ENCODE measurements at regions not wholly inside any gene's neighbourhood (a gene's known extent, or its start where the extent isn't known, plus 50 kb on each side); places are given as distances from the start of the nearest gene placed in this dataset.

DNA sequence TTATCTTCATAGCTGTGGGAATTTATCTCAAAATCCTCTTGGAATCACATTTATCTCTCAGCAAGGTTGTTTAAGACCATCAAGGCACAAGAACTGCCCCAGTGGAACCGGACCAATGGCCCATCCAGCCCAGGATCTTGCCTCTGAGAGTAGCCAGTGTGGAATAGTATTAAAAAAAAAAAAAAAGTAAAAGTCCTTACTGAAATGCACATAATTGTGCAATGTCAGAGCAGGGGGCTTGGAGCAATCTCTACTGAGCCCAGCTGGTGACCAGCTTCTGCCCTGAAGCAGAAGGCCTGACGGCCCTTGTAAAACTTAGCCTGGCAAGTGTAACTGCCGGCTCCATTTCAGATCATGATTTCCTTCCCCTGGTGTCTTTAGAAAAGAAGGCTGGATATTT is 355.6 kb upstream of the PIK3C3 start:
- WGBS: 66% methylated on average over 3 of the region's 3 CpGs
- no peaks in the 10 kb centered on the region for H3K27me3 ChIP-seq

DNA sequence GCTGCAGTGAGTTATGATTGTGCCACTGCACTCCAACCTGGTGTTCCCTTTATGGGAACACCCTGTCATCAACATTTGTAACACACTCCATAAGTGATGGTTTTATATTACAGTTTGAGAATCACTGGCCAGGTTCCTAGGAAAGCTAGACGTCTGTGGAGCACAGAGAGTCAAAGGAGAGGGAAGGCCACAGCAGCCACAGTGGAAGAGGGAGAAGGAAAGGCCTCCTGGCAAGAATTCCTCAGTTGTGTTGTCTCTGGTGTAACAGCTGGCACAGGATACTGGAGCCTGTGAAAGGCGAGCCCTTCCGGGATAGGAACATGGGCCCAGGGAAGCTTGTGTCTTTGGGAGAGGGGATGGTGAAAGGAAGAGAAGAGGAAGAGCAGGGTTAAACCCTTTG is 360.5 kb upstream of the PIK3C3 start:
- DNase-seq (ENCODE audit: low spot score in 2 of 2): no peak
- H3K9me3 ChIP-seq: no peaks in the 10 kb centered on the region
- TF ChIP-seq POLR2A (IDR thresholded peaks at IDR 0.05) (no peak), CTCF (IDR thresholded peaks at IDR 0.05) (no peak), EP300 (IDR thresholded peaks at IDR 0.05) (no peak), POLR2AphosphoS5 (IDR thresholded peaks at IDR 0.05) (no peak)
- no peaks in the 10 kb centered on the region for H3K36me3 ChIP-seq
- H3K4me3 ChIP-seq: no peak overlapping the region
- no peak overlapping the region for H3K27ac ChIP-seq
- WGBS: 50% methylated on average over 3 of the region's 3 CpGs
- no peaks in the 10 kb centered on the region for H3K4me1 ChIP-seq
- H3K27me3 ChIP-seq: no peaks in the 10 kb centered on the region

More for the DNA sequence above, 355.6 kb upstream of the PIK3C3 start:
- no peaks in the 10 kb centered on the region for H3K9me3 ChIP-seq
- no peaks in the 10 kb centered on the region for H3K4me1 ChIP-seq
- DNase-seq (ENCODE audit: low spot score in 2 of 2): no peak
- no peak overlapping the region for H3K4me3 ChIP-seq
- no peaks in the 10 kb centered on the region for H3K36me3 ChIP-seq
- TF ChIP-seq POLR2A (IDR thresholded peaks at IDR 0.05) (no peak), POLR2AphosphoS5 (IDR thresholded peaks at IDR 0.05) (no peak), EP300 (IDR thresholded peaks at IDR 0.05) (no peak), CTCF (IDR thresholded peaks at IDR 0.05) (no peak)
- H3K27ac ChIP-seq: no peak overlapping the region

GRCh38 chr18:41593171-41593675 is 361.8 kb upstream of the PIK3C3 start:
- no peaks in the 10 kb centered on the region for H3K27me3 ChIP-seq
- no peak overlapping the region for H3K4me3 ChIP-seq
- H3K9me3 ChIP-seq: no peaks in the 10 kb centered on the region
- no peaks in the 10 kb centered on the region for H3K4me1 ChIP-seq
- no peaks in the 10 kb centered on the region for H3K36me3 ChIP-seq
- TF ChIP-seq EP300 (IDR thresholded peaks at IDR 0.05) (no peak), CTCF (IDR thresholded peaks at IDR 0.05) (no peak), POLR2A (IDR thresholded peaks at IDR 0.05) (no peak), POLR2AphosphoS5 (IDR thresholded peaks at IDR 0.05) (no peak)
- no peak for DNase-seq (ENCODE audit: low spot score in 2 of 2)
- H3K27ac ChIP-seq: no peak overlapping the region

DNA sequence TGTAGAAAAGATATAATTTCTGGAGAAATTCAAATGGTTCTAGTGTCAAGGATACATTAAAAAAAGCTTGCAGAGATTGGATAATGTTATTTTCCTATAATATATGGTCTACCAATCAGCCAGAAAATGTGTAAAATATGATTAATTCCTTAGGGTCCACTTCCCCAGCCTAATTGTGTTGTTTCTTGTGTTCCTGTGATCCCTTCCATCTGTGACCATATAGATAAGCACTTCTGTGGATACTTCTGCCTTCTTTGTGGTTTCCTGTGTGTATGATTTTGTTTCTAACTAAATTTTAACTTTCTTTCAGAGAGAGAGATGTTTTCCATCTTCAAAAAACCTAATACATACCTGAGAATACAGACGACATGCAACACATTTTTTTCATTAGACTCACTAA is 367.1 kb upstream of the PIK3C3 start:
- no peaks in the 10 kb centered on the region for H3K36me3 ChIP-seq
- no peak for DNase-seq (ENCODE audit: low spot score in 2 of 2)
- H3K9me3 ChIP-seq: no peaks in the 10 kb centered on the region
- no peak overlapping the region for H3K27ac ChIP-seq
- WGBS: 44% methylated on average over 1 of the region's 1 CpG
- no peaks in the 10 kb centered on the region for H3K4me1 ChIP-seq
- TF ChIP-seq POLR2AphosphoS5 (IDR thresholded peaks at IDR 0.05) (no peak), CTCF (IDR thresholded peaks at IDR 0.05) (no peak), POLR2A (IDR thresholded peaks at IDR 0.05) (no peak), EP300 (IDR thresholded peaks at IDR 0.05) (no peak)
- no peak overlapping the region for H3K4me3 ChIP-seq
- H3K27me3 ChIP-seq: no peaks in the 10 kb centered on the region

DNA sequence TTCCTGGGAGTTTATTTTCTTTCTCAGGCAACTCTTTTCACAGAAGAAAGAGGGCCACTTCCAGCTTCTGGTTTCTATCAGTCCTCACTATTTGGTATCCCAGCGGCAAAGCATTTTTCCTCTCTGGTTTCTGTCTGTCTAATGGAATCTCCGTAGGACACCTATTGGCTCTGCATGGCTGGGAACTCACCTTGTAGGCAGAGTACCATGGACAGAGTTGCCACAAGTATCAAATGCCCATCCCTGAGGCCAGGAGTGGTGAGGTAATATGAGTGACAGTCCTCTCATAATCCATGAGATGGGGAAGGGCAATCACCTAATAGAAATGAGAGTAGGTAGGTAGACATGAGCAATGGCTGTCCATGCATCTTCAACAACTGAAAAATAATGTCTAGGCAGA is 369.5 kb upstream of the PIK3C3 start:
- no peak for TF ChIP-seq CTCF (IDR thresholded peaks at IDR 0.05)
- no peak for TF ChIP-seq POLR2AphosphoS5 (IDR thresholded peaks at IDR 0.05)
- no peak for TF ChIP-seq POLR2A (IDR thresholded peaks at IDR 0.05)
- no peak for TF ChIP-seq EP300 (IDR thresholded peaks at IDR 0.05)
- no peak overlapping the region for H3K27ac ChIP-seq
- H3K9me3 ChIP-seq: no peaks in the 10 kb centered on the region
- no peaks in the 10 kb centered on the region for H3K36me3 ChIP-seq
- WGBS: 68% methylated on average over 2 of the region's 2 CpGs
- H3K4me3 ChIP-seq: no peak overlapping the region
- DNase-seq (ENCODE audit: low spot score in 2 of 2): no peak
- no peaks in the 10 kb centered on the region for H3K27me3 ChIP-seq
- H3K4me1 ChIP-seq: no peaks in the 10 kb centered on the region
